Endothelial cell of umbilical vein (primary cell): ENCODE measurements at regions not wholly inside any gene's neighbourhood (a gene's known extent, or its start where the extent isn't known, plus 50 kb on each side); places are given as distances from the start of the nearest gene placed in this dataset.

Experiments used
- BruUV-seq: library from RNA; stranded (reverse); fragments of 400-500 nt; replicated peaks from 2 replicates; lab custom pipeline; 2021; lab: Mats Ljungman, UMichigan
- CTCF ChIA-PET: fragments of 300-600, 350-600 bp; sonication (Branson Sonifier 250); formaldehyde crosslinking; loops from one replicate; lab custom pipeline; 2021; ENCODE audit warnings: antibody characterized with exemption, inconsistent platforms; lab: Charles Lee
- POLR2A ChIA-PET: fragments of 300-600, 350-600 bp; sonication (Branson Sonifier 250); formaldehyde crosslinking; loops from one replicate; lab custom pipeline; 2021; ENCODE audit warnings: antibody characterized with exemption, inconsistent platforms; lab: Charles Lee
- DNase-seq: peaks from one replicate; pipeline ENCODE4 v3.0.0-alpha.2; 2011; ENCODE audit warnings: low read depth, low spot score
- FAIRE-seq: peaks from 2 replicates; lab custom pipeline; 2011; peaks lifted over from hg19 to GRCh38; lab: Jason Lieb, UNC
- H2AFZ ChIP-seq: 2 replicates; pipeline ENCODE4 v1.6.0; 2012; ENCODE audit warnings: low read depth, low read length, control low read depth, inconsistent platforms
- H3K27ac ChIP-seq: 2 replicates; pipeline ENCODE4 v1.5.1; 2011; ENCODE audit warnings: low read depth, mild to moderate bottlenecking, control low read depth, low read length, moderate library complexity; ENCODE audit not compliant: insufficient read depth
- H3K27me3 ChIP-seq, 2 experiments: 2 replicates each; pipeline versions ENCODE4 v1.6.0 to v1.6.1; 2011; ENCODE audit warnings: low read length in 2 of 2, mixed read lengths in 1 of 2; ENCODE audit not compliant: control insufficient read depth in 2 of 2, insufficient read depth in 2 of 2
- H3K36me3 ChIP-seq, 2 experiments: 2 replicates in 1 of 2; 3 replicates in 1 of 2; pipeline ENCODE4 v1.5.1; 2011; ENCODE audit warnings: low read length in 2 of 2, mild to moderate bottlenecking in 1 of 2, moderate library complexity in 1 of 2; ENCODE audit not compliant: control insufficient read depth in 2 of 2, insufficient read depth in 2 of 2; ENCODE audit errors: extremely low read depth in 1 of 2
- H3K4me1 ChIP-seq: 3 replicates; pipeline ENCODE4 v1.5.1; 2011; ENCODE audit warnings: mild to moderate bottlenecking, low read length; ENCODE audit not compliant: control insufficient read depth, insufficient read depth; ENCODE audit errors: extremely low read depth
- H3K4me2 ChIP-seq: 2 replicates; pipeline ENCODE4 v1.6.1; 2011; ENCODE audit warnings: low read length, control low read depth, mixed read lengths; ENCODE audit not compliant: insufficient read depth
- H3K4me3 ChIP-seq, 3 experiments: fragments of 200-600 bp in 1 of 3; sonication (generic), shearing (Covaris generic) in 1 of 3; replicated peaks in 1 of 3; 2 replicates each; pipeline ENCODE4 v1.5.1; 2011 to 2016; ENCODE audit warnings: control low read depth in 3 of 3, low read length in 3 of 3, mild to moderate bottlenecking in 2 of 3, inconsistent platforms in 1 of 3, low read depth in 1 of 3, moderate library complexity in 1 of 3; ENCODE audit not compliant: insufficient read depth in 1 of 3
- H3K79me2 ChIP-seq: 2 replicates; pipeline ENCODE4 v1.6.0; 2012; ENCODE audit warnings: low read length, inconsistent platforms; ENCODE audit not compliant: control insufficient read depth, insufficient read depth
- H3K9ac ChIP-seq: replicated peaks from 2 replicates; pipeline ENCODE3; 2011; ENCODE audit warnings: low read length, control low read depth; ENCODE audit not compliant: insufficient read depth; ENCODE audit errors: extremely low read depth
- H3K9me1 ChIP-seq: replicated peaks from 3 replicates; pipeline ENCODE4 v1.6.0; 2011; ENCODE audit warnings: mild to moderate bottlenecking, low read length; ENCODE audit not compliant: control insufficient read depth, insufficient read depth; ENCODE audit errors: extremely low read depth
- H3K9me3 ChIP-seq: replicated peaks from 2 replicates; pipeline ENCODE4 v1.5.1; 2012; ENCODE audit warnings: low read length, inconsistent platforms; ENCODE audit not compliant: control insufficient read depth, insufficient read depth
- H4K20me1 ChIP-seq: replicated peaks from 2 replicates; pipeline ENCODE3; 2011; ENCODE audit warnings: mild to moderate bottlenecking, low read length; ENCODE audit not compliant: control insufficient read depth, insufficient read depth; ENCODE audit errors: extremely low read depth
- EZH2 ChIP-seq: IDR thresholded peaks from 2 replicates; pipeline ENCODE4 v1.6.1; 2012; ENCODE audit warnings: borderline replicate concordance, low read depth, mild to moderate bottlenecking, moderate library complexity, low read length, inconsistent platforms; ENCODE audit not compliant: severe bottlenecking
- FOS ChIP-seq: IDR thresholded peaks from 2 replicates; pipeline ENCODE4 v1.6.1; 2011; ENCODE audit warnings: mild to moderate bottlenecking, low read length, moderate library complexity, borderline replicate concordance; ENCODE audit not compliant: insufficient read depth
- GATA2 ChIP-seq: IDR thresholded peaks from 2 replicates; pipeline ENCODE4 v1.7.0; 2011; ENCODE audit warnings: low read depth, mild to moderate bottlenecking, moderate library complexity, mixed read lengths, low read length; ENCODE audit not compliant: insufficient read length, insufficient read depth
- JUN ChIP-seq: IDR thresholded peaks from 2 replicates; pipeline ENCODE4 v1.6.1; 2011; ENCODE audit warnings: borderline replicate concordance, low read depth; ENCODE audit not compliant: insufficient read length, insufficient read depth
- MYC ChIP-seq: IDR thresholded peaks from one replicate; pipeline ENCODE4 v1.6.1; 2011; ENCODE audit warnings: mild to moderate bottlenecking, low read depth, low read length
- POLR2A ChIP-seq: IDR thresholded peaks from 2 replicates; pipeline ENCODE4 v1.6.1; 2012; ENCODE audit warnings: low read depth, mild to moderate bottlenecking, control low read depth, low read length
- POLR2AphosphoS5 ChIP-seq: IDR thresholded peaks from 2 replicates; pipeline ENCODE4 v1.6.1; 2012; ENCODE audit warnings: low read depth, mild to moderate bottlenecking, control low read depth, low read length, moderate library complexity; ENCODE audit not compliant: insufficient read depth
- dilution Hi-C: fragments of 300-500 bp; cut with MboI; formaldehyde crosslinking; loops from one replicate; pipeline ENCODE4 v1.15.0; 2019; ENCODE audit warnings: low sequenced_read_pairs; ENCODE audit not compliant: extremely low pct_ligation_motif_present
- intact Hi-C: fragments of 100-400 bp; cut with micrococcal nuclease; formaldehyde crosslinking; loops from one replicate; pipeline ENCODE4 v1.10.0; 2022
- TF ChIP-seq, protein P1 (sequence below), 2 donors: IDR thresholded peaks; 1 replicate in 1 of 2; 2 replicates in 1 of 2; pipeline ENCODE4 v1.5.1; 2011; ENCODE audit warnings: low read length in 2 of 2, mild to moderate bottlenecking in 2 of 2, moderate library complexity in 2 of 2, control low read depth in 1 of 2, inconsistent platforms in 1 of 2, low read depth in 1 of 2; ENCODE audit not compliant: insufficient read depth in 1 of 2; ENCODE audit errors: extremely low read depth in 1 of 2
- TF ChIP-seq, protein P2 (sequence below): IDR thresholded peaks from 2 replicates; pipeline ENCODE4 v1.6.1; 2011; ENCODE audit not compliant: insufficient read depth, insufficient read length

DNA sequence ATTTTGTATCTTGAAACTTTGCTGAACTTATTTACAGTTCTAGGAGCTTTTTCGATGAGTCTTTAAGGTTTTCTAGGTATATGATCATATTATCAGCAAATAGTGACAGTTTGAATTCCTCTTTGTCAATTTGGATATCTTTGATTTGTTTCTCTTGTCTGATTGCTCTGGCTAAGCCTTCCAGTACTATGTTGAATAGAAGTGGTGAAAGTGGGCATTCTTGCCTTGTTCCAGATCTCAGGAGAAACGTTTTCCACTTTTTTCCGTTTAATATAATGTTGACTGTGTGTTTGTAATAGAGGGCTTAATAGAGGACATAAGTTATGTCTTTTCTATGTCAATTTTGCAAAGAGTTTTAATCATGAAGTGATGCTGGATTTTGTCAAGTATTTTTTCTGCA, 124.3 kb downstream of the ZNF280B start:
- CTCF ChIA-PET = no interaction called here
- TF ChIP-seq GATA2 = no peak
- no peak for TF ChIP-seq POLR2AphosphoS5
- TF ChIP-seq EZH2 = no peak
- TF ChIP-seq JUN = no peak
- no peak for TF ChIP-seq MYC
- no peak for TF ChIP-seq POLR2A
- TF ChIP-seq, protein P1, sequence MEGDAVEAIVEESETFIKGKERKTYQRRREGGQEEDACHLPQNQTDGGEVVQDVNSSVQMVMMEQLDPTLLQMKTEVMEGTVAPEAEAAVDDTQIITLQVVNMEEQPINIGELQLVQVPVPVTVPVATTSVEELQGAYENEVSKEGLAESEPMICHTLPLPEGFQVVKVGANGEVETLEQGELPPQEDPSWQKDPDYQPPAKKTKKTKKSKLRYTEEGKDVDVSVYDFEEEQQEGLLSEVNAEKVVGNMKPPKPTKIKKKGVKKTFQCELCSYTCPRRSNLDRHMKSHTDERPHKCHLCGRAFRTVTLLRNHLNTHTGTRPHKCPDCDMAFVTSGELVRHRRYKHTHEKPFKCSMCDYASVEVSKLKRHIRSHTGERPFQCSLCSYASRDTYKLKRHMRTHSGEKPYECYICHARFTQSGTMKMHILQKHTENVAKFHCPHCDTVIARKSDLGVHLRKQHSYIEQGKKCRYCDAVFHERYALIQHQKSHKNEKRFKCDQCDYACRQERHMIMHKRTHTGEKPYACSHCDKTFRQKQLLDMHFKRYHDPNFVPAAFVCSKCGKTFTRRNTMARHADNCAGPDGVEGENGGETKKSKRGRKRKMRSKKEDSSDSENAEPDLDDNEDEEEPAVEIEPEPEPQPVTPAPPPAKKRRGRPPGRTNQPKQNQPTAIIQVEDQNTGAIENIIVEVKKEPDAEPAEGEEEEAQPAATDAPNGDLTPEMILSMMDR (IDR thresholded peaks at IDR 0.05; ENCODE audit: extremely low read depth in 1 of 2, insufficient read depth in 1 of 2, low read depth in 1 of 2, low read length in 2 of 2) = no peak
- TF ChIP-seq FOS = no peak
- TF ChIP-seq, protein P2, sequence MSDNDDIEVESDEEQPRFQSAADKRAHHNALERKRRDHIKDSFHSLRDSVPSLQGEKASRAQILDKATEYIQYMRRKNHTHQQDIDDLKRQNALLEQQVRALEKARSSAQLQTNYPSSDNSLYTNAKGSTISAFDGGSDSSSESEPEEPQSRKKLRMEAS = no peak
- DNase-seq = no peak
- Histone ChIP-seq H3K27me3 (peaks cover 0 to 10% of the 10 kb centered on the region in 2 experiments), H3K4me1 (no peaks in the 10 kb centered on the region), H3K27ac (no peak overlapping the region), H4K20me1 (no peaks in the 10 kb centered on the region), H3K4me3 (no peak overlapping the region), H2AFZ (no peak overlapping the region), H3K9ac (no peak overlapping the region), H3K36me3 (no peaks in the 10 kb centered on the region), H3K9me1 (no peaks in the 10 kb centered on the region), H3K79me2 (no peaks in the 10 kb centered on the region), H3K4me2 (no peak overlapping the region), H3K9me3 (no peaks in the 10 kb centered on the region)
- intact Hi-C loops (no loop called here), dilution Hi-C loops (no loop called here)
- FAIRE-seq = no peak
- BruUV-seq = no TSS peak
- POLR2A ChIA-PET = no interaction called here
